HS-27A (cell line): ENCODE measurements at regions not wholly inside any gene's neighbourhood (a gene's known extent, or its start where the extent isn't known, plus 50 kb on each side); places are given as distances from the start of the nearest gene placed in this dataset.
"Not testable (repeated sequence)": the region's sequence is repeated elsewhere in the genome, so short reads cannot be mapped to it uniquely, and the experiment has no call there.

Experiments used
- DNase-seq: peaks from one replicate; pipeline ENCODE4 v3.0.0-alpha.2; 2012; ENCODE audit warnings: low read depth, missing footprints

DNA sequence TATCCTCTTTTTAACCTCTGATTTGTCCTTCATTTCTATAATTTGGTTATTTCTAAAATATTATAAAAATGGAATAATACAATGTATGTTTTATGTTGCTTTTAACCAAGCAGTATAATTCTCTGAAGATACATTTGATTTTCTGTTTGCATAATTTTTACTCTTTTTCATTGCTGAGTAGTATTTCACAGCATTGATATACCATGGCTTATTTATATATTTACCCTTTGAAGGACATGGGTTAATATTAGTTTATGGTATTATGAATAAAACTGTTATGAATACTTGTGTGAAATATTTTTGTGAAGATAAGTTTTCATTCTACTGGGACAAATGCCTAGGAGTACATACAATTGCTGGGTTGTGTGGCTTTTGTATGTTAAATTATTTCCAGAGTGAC, 748.6 kb downstream of the TENT5A start:
- no peak for DNase-seq

DNA sequence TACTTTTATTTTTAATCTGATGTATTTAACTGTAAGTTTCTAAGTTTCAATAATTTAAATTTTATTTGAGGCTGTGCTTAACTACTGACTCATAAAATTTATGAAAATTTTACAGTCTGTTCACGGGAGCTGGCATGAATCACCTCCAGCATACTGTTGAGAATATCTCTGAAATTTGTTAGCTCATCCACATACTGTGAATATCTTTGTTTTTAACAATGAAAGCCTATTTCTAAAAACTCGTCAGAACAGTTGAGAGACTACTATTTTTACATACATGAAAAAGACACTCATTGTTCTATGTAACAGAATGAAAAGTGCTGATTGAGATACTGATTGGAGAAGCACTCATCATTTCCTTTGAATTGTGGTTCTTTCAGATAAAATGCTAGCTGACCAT, 749.3 kb downstream of the TENT5A start:
- peak; percentile 2 for DNase-seq

DNA sequence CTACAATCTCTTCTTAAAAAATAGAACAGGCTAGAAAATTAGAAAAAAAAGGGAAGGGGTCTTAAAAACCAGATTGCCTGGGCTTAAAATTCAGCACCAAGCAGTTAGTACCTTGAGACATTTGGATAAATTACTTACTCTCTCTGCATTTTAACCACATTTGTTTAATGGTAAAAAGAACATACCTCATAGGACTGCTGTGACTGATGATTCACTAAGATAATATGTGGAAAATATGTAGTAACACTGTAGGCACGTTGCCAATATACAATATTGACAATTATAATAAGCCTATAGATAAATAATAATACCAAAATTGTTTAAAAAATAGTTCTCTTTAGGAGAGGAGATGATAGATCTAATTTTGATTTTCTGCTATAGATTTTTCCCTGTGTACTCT, 750.4 kb downstream of the TENT5A start:
- DNase-seq = no peak

DNA sequence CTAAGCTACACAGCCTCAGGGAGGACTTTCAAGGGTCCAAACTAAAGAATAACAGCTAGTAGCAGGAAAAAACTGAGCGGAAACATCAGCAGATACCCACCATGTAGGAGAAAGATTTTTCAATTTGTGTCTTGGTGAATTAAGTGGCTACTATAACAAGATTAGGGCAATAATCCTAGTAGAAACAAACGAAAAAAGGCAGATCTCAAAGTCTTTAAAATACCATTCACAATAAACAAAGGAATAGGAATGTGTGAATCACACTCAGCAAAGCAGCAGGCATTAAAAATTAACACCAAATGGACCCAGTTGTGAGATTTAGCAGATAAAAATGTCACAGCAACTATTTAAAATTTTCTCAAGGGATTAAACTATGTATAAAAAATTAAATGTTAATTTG, 761.2 kb downstream of the TENT5A start:
- no peak for DNase-seq

DNA sequence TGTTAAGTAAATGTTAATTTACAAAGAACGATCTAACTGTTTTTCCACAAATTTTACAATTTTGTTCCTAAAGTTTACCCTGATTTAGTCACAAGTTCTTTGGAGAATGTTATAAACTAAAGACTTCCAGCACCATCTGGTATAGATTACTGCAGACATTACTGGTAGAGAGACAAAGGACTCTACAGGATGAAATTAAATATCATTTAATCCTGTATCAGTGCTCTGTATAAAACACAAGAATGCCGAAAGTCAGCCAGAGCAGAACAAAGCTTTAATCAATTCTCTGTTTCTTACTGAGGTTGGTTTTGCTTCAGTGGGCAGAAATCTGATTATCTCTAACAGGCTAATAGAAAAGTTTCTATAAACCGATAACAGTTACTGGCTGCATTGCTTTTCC, 763.6 kb downstream of the TENT5A start:
- DNase-seq = no peak

DNA sequence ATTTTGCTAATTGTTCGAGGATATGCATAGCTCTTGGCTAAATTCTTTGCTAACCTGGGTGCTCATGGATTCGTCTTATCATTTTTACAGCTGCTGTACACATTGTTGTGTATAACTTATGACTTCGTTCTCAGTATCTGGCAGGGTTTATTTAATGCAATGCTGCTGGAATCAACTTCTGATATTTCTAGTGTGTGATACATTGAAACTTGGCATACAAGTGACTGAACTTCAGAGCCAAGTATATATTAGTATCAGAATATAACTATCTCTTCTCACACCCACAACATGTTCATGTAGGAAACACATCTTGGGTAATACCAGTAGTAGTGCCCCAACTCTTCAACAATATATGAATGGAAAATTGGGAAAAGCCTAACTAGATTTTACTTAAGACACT, 764.2 kb downstream of the TENT5A start:
- DNase-seq = no peak

DNA sequence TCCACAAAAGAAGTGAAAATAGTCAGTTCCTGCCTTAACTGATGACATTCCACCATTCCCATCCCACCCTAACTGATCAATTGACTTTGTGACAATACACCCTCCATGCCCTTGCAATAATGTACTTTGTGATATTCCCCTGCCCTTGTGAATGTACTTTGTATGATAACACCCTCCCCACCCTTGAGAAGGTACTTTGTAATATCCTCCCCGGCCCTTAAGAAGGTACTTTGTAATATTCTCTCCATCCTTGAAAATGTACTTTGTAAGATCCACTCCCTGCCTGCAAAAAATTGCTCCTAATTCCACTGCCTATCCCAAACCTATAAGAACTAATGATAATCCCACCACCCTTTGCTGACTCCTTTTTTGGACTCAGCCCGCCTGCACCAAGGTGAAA, 771.3 kb downstream of the TENT5A start:
- DNase-seq = not testable (repeated sequence)

DNA sequence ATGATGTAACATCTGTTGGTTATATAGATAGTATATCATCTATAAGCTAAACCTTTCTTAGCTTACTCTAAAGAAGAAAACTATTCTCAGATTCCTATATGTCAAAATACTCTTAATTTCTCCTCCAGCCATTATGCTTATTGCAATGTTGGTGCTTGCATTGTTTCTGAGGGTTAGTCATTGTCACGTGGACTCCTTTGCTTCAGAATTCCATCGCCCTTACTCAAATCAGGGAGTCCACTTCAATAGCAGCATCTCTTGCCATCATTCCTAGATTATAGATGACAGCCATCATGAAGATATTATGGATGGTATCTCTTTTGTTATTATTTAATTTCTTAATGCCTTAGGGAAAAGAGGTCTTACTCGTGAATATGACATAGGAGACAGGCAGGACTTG, 776.1 kb downstream of the TENT5A start:
- no peak for DNase-seq

DNA sequence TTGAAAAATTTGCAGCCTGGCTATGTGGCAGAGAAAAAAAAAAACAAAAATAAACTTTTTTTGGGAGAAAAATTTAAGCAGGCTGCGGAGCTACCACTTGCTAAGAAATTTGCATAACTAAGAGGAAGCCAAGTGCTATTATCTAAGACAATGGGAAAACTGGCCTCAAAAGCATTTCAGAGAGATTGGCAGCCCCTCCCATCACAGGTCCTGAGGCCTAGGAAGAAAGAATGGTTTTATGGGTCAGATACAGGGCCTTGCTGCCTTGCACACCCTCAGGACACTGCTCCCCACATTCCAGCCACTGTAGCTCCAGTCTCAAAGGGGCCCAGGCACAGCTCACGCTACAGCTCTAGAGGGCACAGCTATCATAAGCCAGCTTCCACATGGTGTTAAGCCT, 777.9 kb downstream of the TENT5A start:
- no peak for DNase-seq

DNA sequence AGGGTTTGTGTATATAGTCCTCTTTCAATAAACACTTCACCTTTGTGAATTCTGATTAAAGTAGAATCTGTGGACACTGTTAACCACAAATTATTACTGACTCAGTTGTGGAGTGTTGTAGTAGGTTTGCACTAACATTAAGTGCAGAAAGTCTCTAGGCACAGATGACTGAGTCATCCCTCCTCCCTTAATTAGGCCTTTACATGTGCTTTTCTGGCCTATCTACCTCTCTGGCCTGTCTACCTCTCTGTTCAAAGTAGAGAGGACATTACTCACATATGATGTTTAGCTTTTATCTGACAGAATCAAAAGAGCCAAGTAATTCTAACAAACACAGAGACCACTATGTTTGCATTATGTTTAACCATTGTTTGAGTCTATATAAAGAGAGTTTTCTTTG, 783.0 kb downstream of the TENT5A start:
- DNase-seq = no peak

DNA sequence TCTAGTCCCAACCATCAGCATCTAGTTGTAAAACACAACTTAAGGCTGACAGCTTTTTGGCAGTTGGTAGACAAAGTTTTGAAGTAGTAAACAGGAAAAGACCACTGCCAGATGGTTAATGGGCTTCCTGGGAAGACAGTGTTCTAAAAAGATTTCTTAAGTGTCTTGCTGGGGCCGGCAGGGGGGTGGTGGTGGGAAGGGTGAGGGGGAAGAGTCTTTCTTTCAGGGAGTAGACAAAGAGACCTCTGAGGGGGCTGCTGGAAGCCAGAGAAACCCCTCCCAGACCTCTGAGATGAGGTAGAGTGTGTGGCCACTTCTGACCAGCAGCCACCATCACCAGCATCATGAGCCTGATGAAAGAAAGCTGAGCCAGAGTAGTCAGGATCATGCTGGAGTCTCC, 784.9 kb downstream of the TENT5A start:
- no peak for DNase-seq

DNA sequence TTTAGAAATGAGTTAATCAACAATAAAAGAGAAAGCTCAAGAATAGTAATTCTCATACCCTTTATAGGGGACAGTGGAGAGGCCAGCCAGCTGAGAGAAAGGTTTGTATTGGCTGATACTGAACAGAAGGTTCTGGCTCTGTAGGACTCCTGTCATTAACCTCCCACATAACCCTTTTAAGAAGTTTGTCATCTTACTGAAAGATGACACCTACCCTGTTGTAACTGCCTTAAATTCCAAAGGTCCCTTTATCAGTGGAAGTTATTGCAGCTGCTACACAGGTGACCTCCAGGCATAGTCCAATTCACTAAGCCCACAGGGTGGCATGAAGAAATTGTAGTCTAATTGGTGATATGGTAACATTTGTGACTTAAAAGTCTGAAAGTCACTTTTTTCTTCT, 790.1 kb downstream of the TENT5A start:
- no peak for DNase-seq

DNA sequence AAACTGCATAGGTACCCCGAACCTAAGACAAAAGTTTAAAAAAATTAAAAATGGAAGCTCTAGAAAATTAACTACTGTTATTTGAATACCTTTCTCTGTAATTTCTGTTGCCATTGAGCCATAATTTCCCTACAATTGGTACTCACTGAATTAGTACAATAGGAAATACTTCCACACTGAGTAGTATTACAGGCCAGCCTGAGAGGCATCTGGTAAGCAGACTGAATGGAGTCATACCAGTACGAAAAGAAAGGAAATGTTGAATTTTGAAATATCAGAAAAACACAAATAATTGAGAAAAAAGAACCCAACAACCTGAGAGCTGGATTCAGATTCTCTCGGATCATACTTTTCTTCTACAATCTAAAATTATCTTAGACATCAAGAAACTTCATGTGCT, 791.3 kb downstream of the TENT5A start:
- DNase-seq = no peak

DNA sequence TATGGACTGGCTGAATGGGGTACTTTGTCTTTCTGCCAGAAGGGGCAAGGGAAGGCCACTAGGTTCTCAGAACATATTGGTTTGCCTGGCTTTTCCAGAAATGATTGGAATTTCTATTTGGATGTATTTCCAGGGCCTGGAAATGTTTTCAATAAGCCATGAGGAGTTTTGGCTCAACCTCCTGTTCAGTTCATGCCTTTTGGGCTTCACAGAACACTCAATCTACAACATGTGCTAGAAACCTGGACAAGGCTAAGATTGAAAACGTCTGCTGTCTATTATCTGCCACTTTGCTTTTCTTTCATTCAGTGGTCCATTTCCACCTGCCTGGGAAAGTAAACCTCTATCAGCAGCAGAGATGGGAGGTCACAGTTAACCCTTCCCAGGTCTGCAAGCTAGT, 793.4 kb downstream of the TENT5A start:
- DNase-seq = no peak

DNA sequence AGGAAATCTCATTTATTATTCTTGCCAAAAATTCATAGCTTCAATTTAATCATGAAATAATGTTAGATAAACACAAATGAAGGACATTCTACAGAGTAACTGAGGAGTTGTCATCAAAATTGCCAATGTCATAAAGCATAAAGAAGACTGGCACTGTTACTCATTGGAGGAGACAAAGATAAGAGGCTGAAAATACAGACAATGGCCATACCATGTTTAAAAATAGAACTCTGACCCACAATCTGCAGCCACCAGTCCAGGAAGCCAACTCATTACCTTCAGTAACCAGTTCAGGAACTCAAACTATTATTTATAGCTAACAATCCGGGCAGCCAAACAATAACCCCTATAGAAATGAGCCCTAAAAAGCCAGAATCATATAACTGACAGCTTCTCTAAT, 795.6 kb downstream of the TENT5A start:
- DNase-seq = no peak

DNA sequence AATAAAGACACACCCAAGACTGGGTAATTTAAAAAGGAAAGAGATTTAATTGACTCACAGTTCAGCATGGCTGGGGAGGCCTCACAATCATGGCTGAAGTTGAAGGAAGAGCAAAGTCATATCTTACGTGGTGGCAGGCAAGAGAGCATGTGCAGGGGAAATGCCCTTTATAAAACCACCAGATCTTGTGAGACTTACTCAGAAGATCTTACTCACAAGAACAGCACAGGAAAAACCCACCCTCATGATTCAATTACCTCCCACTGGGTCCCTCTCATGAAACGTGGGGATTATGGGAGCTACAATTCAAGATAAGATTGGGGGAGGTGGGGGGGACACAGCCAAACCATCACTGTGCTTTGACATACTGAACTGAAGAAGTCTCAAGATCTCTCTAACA, 800.0 kb downstream of the TENT5A start:
- not testable (repeated sequence) for DNase-seq

DNA sequence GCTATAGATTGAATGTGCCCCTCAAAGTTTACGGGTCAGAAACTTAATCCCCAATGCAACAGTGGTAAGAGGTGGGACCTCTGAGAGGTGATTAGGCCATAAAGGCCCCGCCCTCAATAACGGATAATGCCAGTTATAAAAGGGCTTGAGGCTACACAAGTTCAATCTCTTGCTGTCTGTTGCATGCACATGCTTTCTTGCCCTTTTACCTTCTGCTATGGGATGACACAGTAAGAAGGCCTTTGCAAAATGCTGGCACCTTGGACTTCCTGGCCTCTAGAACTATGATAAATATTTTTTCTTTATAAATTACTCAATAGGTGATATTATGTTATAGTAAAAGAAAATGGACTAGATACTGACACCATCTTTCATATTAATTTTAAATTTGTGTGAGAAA, 806.1 kb downstream of the TENT5A start:
- DNase-seq = no peak

DNA sequence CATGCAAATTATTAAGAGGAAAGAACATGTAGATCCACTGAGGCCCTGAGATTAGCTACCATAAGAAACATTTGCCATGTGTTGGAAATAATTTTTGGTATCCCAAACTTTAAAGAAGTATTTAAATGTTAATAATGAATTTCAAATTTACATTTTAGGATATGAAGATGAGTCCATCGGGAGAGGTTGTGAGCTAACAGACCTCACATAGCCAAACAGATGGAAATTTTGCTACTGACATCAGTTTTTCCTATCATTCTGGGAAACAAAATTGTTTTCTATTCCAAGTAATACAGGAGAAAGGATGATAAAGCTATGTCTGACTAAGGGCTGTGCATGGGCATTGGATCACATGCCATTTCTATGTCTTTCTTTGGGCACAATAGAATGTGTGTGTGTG, 809.6 kb downstream of the TENT5A start:
- no peak for DNase-seq

DNA sequence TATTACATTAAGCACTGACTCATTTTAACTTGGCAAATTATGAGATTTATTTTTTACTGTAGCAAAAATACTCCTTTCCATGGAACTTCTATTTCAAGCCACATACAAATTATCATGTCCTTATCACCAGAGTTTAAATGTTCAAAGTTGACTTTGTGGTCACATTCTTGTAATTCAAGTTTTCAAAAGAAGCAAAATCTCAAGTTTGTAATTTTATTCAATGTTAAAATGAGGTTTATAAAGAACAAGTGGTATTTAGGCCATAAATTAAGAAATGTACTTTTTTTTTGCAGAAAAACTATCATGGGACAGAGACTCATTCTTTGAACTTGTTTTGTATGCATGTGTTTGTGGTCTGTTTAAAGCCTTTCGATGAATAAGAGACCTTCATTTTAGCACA, 811.5 kb downstream of the TENT5A start:
- no peak for DNase-seq

DNA sequence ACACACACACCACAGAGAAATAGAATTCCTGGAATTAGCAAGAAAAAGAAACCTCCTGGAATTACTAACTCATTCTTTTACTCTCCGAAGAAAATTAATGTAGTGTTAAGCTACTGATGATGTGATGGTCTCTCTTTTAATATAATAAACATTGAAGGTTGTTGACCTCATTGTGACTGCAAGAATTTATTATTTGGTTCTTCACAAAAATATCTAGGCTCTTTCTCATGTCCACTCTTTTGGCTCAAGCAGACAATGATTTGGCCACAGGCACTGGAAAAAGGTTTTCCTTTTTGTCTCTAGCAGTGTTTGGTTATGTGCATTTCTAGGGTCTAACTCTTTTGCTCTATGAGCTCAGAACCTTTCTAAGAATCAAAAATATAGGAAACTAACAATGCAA, 811.9 kb downstream of the TENT5A start:
- no peak for DNase-seq

DNA sequence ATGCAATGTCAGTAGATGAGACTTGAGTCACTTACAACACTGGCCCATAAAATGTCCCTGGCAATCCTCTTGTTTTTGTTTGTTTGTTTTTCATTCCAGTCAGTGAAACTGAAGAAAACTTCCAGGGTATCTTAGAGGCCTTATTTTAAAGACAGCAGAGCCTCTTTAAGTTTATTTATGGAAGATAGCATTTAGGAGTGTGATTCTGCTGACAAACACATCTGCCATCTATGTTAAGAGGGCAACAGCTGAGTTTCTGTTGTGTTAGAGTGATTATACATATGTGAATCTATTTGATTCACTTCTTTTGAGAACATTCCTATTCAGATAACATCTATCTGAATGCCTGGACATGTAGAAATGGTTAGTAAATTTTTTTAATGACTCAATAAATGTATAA, 812.6 kb downstream of the TENT5A start:
- DNase-seq = no peak

DNA sequence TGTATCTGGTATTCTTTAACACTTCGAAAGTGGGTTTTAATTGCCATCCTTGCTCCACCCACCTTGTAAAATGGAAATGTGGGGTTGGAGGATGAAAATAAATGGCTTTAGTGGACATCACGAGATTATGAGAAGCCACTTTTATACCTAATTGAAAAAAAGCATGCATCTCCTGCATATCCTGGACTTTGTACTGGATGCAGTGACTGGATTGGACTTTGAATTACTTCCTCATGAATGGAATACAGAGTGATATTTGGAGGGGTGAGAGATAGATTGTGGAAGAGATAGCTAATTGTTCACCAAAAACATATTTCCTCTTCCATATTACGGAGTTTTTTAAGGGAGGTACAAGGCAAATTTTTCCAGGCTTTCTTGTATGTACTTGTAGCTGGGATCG, 813.0 kb downstream of the TENT5A start:
- no peak for DNase-seq

DNA sequence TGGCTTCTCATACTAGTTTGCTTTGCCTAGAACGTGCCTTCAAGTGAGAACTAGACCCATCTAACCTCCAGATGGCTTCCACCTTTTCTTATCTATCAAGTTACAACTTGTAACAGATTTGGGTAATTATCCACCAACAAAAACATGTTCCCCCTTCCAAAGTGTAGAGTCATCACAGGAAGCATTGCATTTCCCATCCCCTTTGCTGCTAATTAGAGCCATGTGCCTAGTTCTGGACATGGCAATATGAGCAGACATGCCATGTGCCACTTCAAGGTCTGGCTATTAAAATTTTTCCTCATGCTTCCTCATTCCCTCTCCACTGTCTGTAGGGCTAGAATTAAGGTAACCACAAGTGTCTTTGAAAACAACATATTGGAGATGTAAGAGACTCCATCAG, 814.4 kb downstream of the TENT5A start:
- no peak for DNase-seq

DNA sequence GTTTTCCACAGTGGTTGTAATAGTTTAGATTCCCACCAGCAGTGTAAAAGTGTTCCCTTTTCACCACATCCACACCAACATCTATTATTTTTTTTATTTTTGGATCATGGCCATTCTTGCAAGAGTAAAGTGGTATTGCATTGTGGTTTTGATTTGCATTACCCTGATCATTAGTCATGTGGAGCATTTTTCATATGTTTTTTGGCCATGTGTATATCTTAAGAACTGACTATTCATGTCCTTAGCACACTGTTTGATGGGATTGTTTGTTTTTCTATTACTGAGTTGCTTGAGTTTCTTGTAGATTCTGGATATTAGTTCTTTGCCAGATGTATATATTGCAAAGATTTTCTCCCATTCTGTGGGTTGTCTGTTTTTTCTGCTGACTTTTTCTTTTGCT, 820.1 kb downstream of the TENT5A start:
- DNase-seq = no peak

DNA sequence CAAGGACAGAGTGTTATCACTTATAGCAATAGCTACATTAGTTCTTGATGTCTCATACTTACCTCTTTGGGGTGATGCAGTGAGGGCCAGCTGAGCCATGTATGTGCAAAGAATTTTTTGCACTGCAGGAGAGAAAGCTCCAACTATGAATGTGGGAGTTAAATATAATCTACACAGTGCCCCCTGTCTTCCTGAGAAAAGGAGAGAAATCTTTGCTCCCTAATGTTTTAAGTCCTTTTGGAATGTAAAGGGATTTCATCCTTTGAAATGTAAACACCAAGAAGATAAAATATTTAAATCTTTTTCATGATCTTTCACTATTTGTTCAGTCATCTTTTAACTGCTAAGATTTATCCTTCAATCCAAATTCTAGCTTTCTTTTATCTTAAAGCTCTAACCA, 822.1 kb downstream of the TENT5A start:
- no peak for DNase-seq
